GM12875 (cell line): ENCODE measurements at regions not wholly inside any gene's neighbourhood (a gene's known extent, or its start where the extent isn't known, plus 50 kb on each side); places are given as distances from the start of the nearest gene placed in this dataset.

Experiments used
- H3K4me3 ChIP-seq: one replicate; pipeline ENCODE4 v1.5.1; 2011; ENCODE audit warnings: low read depth, low read length, control low read depth
- CTCF ChIP-seq: IDR thresholded peaks from 2 replicates; pipeline ENCODE4 v1.5.1; 2011; ENCODE audit warnings: low read depth, mild to moderate bottlenecking, control low read depth, inconsistent platforms, low read length, moderate library complexity, borderline replicate concordance; ENCODE audit not compliant: insufficient read depth

GRCh38 chr20:1784586-1784985 is 110.6 kb upstream of the SIRPA start:
- TF ChIP-seq CTCF = no peak
- H3K4me3 ChIP-seq = no peak overlapping the region

- H3K4me3 ChIP-seq = no peak overlapping the region
- TF ChIP-seq CTCF = no peak
These were observed 112.0 kb upstream of the SIRPA start for GRCh38 chr20:1783245-1783644.

- no peak overlapping the region for H3K4me3 ChIP-seq
- TF ChIP-seq CTCF = no peak
These were observed 113.0 kb upstream of the SIRPA start for GRCh38 chr20:1782181-1782580.

GRCh38 chr20:1779567-1779966 is 115.6 kb upstream of the SIRPA start:
- TF ChIP-seq CTCF = no peak
- H3K4me3 ChIP-seq = no peak overlapping the region

- no peak for TF ChIP-seq CTCF
- no peak overlapping the region for H3K4me3 ChIP-seq
These were observed 116.9 kb upstream of the SIRPA start for GRCh38 chr20:1778338-1778737.

GRCh38 chr20:1777476-1777820 is 117.8 kb upstream of the SIRPA start:
- TF ChIP-seq CTCF = no peak
- no peak overlapping the region for H3K4me3 ChIP-seq

GRCh38 chr20:1776681-1777475 is 118.3 kb upstream of the SIRPA start:
- TF ChIP-seq CTCF = peak; percentile 79
- peak overlapping the region; percentile 46 for H3K4me3 ChIP-seq
